ENCODE measurements at regions not wholly inside any gene's neighbourhood (a gene's known extent, or its start where the extent isn't known, plus 50 kb on each side); places are given as distances from the start of the nearest gene placed in this dataset.

GRCh38 chr14:105867961-105868599 lies 341.7 kb downstream of the TMEM121 start:
- Histone ChIP-seq H3K27ac (ENCODE audit: insufficient read depth, low read depth, low read length) (no peak overlapping the region), H3K9me1 (replicated peaks; ENCODE audit: control insufficient read depth, extremely low read depth, insufficient read depth, low read length) (no peaks in the 10 kb centered on the region), H3K27me3 (ENCODE audit: control insufficient read depth in 2 of 2, insufficient read depth in 2 of 2, low read length in 2 of 2) (no peaks in the 10 kb centered on the region), H3K9me3 (replicated peaks; ENCODE audit: control insufficient read depth, insufficient read depth, low read length) (peaks cover 9% of the 10 kb centered on the region), H3K4me3 (replicated peaks in 1 of 3; ENCODE audit: insufficient read depth in 1 of 3, low read depth in 1 of 3, low read length in 3 of 3) (no peak overlapping the region), H3K4me1 (ENCODE audit: control insufficient read depth, extremely low read depth, insufficient read depth, low read length) (no peaks in the 10 kb centered on the region), H3K9ac (replicated peaks; ENCODE audit: extremely low read depth, insufficient read depth, low read length) (no peak overlapping the region), H3K79me2 (ENCODE audit: control insufficient read depth, insufficient read depth, low read length) (no peaks in the 10 kb centered on the region), H3K4me2 (ENCODE audit: insufficient read depth, low read length) (no peak overlapping the region), H4K20me1 (replicated peaks; ENCODE audit: control insufficient read depth, extremely low read depth, insufficient read depth, low read length) (no peaks in the 10 kb centered on the region), H3K36me3 (ENCODE audit: control insufficient read depth in 2 of 2, extremely low read depth in 1 of 2, insufficient read depth in 2 of 2, low read length in 2 of 2) (no peaks in the 10 kb centered on the region), H2AFZ (ENCODE audit: low read depth, low read length) (no peak overlapping the region)
- POLR2A ChIA-PET: no interaction called here
- intact Hi-C loops (cut with micrococcal nuclease) (no loop called here), dilution Hi-C loops (cut with MboI; ENCODE audit: extremely low pct_ligation_motif_present, low sequenced_read_pairs) (no loop called here)
- no peak for DNase-seq (ENCODE audit: low read depth, low spot score)
- CTCF ChIA-PET: no interaction called here
- TF ChIP-seq POLR2A (IDR thresholded peaks at IDR 0.05; ENCODE audit: low read depth, low read length): no peak
- no peak for TF ChIP-seq GATA2 (IDR thresholded peaks at IDR 0.05; ENCODE audit: insufficient read depth, insufficient read length, low read depth, low read length)
- no peak for TF ChIP-seq MYC (IDR thresholded peaks at IDR 0.05; ENCODE audit: low read depth, low read length)
- no peak for FAIRE-seq
- no TSS peak for BruUV-seq (replicated peaks)

DNA sequence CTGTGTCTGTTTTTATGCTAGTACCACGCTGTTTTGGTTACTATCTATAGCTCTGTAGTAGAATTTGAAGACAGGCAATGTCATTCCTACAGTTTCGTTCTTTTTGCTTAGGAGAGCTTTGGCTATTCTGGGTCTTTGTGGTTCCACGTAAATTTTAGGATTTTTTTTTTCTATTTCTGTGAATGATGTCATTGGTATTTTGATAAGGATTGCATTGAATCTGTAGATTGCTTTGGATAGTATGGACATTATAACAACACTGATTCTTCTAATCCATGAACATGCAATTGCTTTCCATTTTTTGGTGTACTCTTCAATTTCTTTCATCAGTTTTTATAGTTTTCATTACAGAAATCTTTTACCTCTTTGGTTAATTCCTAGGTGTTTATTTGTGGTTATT lies 345.2 kb downstream of the TMEM121 start:
- intact Hi-C loops (cut with micrococcal nuclease) (no loop called here), dilution Hi-C loops (cut with MboI; ENCODE audit: extremely low pct_ligation_motif_present, low sequenced_read_pairs) (no loop called here)
- Histone ChIP-seq H3K9me1 (replicated peaks; ENCODE audit: control insufficient read depth, extremely low read depth, insufficient read depth, low read length) (no peaks in the 10 kb centered on the region), H3K79me2 (ENCODE audit: control insufficient read depth, insufficient read depth, low read length) (no peaks in the 10 kb centered on the region), H3K9ac (replicated peaks; ENCODE audit: extremely low read depth, insufficient read depth, low read length) (no peak overlapping the region), H3K4me1 (ENCODE audit: control insufficient read depth, extremely low read depth, insufficient read depth, low read length) (no peaks in the 10 kb centered on the region), H2AFZ (ENCODE audit: low read depth, low read length) (no peak overlapping the region), H3K27ac (ENCODE audit: insufficient read depth, low read depth, low read length) (no peak overlapping the region), H3K9me3 (replicated peaks; ENCODE audit: control insufficient read depth, insufficient read depth, low read length) (peaks cover 5% of the 10 kb centered on the region), H3K4me2 (ENCODE audit: insufficient read depth, low read length) (no peak overlapping the region), H3K4me3 (replicated peaks in 1 of 3; ENCODE audit: insufficient read depth in 1 of 3, low read depth in 1 of 3, low read length in 3 of 3) (no peak overlapping the region), H3K36me3 (ENCODE audit: control insufficient read depth in 2 of 2, extremely low read depth in 1 of 2, insufficient read depth in 2 of 2, low read length in 2 of 2) (no peaks in the 10 kb centered on the region), H4K20me1 (replicated peaks; ENCODE audit: control insufficient read depth, extremely low read depth, insufficient read depth, low read length) (no peaks in the 10 kb centered on the region), H3K27me3 (ENCODE audit: control insufficient read depth in 2 of 2, insufficient read depth in 2 of 2, low read length in 2 of 2) (no peaks in the 10 kb centered on the region)
- TF ChIP-seq POLR2A (IDR thresholded peaks at IDR 0.05; ENCODE audit: low read depth, low read length) (no peak), CTCF (IDR thresholded peaks at IDR 0.05; ENCODE audit: extremely low read depth in 1 of 2, insufficient read depth in 1 of 2, low read depth in 1 of 2, low read length in 2 of 2) (no peak), MAX (IDR thresholded peaks at IDR 0.05; ENCODE audit: insufficient read depth, insufficient read length) (no peak), POLR2AphosphoS5 (IDR thresholded peaks at IDR 0.05; ENCODE audit: insufficient read depth, low read depth, low read length) (no peak), FOS (IDR thresholded peaks at IDR 0.05; ENCODE audit: borderline replicate concordance, insufficient read depth, low read length) (no peak), GATA2 (IDR thresholded peaks at IDR 0.05; ENCODE audit: insufficient read depth, insufficient read length, low read depth, low read length) (no peak), EZH2 (IDR thresholded peaks at IDR 0.05; ENCODE audit: borderline replicate concordance, low read depth, low read length, severe bottlenecking) (no peak), MYC (IDR thresholded peaks at IDR 0.05; ENCODE audit: low read depth, low read length) (no peak), JUN (IDR thresholded peaks at IDR 0.05; ENCODE audit: borderline replicate concordance, insufficient read depth, insufficient read length, low read depth) (no peak)
- DNase-seq (ENCODE audit: low read depth, low spot score) (no peak), FAIRE-seq (no peak)
- BruUV-seq (replicated peaks): no TSS peak
- ChIA-PET CTCF (no interaction called here), POLR2A (no interaction called here)

All from endothelial cell of umbilical vein (primary cell).